Fibroblast of peridontal ligament (primary cell): ENCODE measurements at regions not wholly inside any gene's neighbourhood (a gene's known extent, or its start where the extent isn't known, plus 50 kb on each side); places are given as distances from the start of the nearest gene placed in this dataset.

ENCODE experiments used
- DNase-seq: peaks from one replicate; pipeline ENCODE4 v3.0.0-alpha.2; 2010; ENCODE audit errors: extremely low read depth

DNA sequence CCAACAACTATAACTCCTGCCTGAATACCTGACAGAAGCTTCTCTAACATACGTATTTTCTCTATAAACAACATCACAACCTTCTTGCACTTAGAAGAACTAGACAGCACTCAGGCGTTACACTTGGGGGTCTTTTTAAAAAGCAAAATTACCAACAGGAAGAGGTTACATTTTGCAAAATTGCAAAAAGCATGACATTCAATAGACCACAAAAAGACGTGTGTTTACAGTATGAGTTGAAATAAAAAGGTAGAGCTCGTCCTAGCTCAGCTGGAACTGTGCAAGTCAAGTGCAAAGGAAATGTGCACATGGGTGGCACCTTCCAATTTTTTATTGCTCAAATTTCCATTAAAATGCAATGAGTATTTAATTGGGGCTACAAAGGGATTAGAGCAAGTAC lies 375.2 kb upstream of the HSFY2 start:
- no peak for DNase-seq

- DNase-seq = no peak
These were observed 372.8 kb upstream of the HSFY2 start for GRCh38 chrY:19146296-19146695.

GRCh38 chrY:19142093-19142492 lies 368.6 kb upstream of the HSFY2 start:
- DNase-seq = no peak

DNA sequence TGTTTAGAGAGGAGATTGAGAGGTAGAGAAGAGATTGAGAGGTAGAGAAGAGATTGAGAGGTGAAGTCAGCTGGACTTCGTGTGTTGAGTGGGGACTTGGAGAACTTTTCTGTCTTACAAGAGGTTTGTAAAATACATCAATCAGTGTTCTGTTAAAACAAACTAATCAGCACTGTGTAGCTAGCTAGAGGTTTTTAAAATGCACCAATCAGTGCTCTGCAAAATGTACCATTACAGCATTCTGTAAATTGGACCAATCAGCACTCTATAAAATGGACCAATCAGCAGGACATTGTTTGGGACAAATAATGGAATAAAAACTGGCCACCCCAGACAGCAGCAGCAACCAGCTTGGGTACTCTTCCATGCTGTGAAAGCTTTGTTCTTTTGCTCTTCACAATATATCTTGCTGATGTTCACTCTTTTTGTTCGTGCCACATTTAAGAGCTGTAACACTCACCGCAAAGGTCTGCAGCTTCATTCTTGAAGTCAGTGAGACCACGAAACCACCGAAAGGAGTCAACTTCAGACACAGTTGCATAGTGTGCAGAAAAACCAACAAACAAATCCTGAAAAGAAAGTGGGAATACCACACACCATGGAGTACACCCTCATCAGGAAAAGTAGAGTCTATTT lies 366.9 kb upstream of the HSFY2 start:
- DNase-seq = no peak

- no peak for DNase-seq
These were observed 360.9 kb upstream of the HSFY2 start for GRCh38 chrY:19134426-19134825.

GRCh38 chrY:19130569-19131358 lies 357.2 kb upstream of the HSFY2 start:
- DNase-seq = no peak

GRCh38 chrY:19126889-19127288 lies 353.4 kb upstream of the HSFY2 start:
- no peak for DNase-seq

- no peak for DNase-seq
These were observed 351.1 kb upstream of the HSFY2 start for GRCh38 chrY:19124609-19125008.

GRCh38 chrY:19122450-19122849 lies 348.9 kb upstream of the HSFY2 start:
- DNase-seq = no peak

DNA sequence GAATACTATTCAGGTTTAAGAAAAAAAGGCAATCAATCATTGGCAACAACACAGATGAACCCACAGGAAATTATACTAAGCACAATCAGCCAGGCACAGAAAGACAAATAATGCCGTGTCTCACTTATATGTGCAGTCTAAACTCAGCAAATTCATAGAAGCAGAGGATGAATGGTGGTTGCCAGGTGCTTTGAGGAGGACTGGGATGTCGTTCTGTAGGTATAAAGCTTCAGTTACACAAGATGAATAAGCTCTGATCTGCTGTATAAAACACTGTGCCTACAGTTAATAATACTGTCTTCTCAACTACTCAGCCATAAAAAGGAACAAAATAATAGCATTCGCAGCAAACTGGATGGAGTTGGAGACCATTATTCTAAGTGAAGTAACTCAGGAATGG lies 324.8 kb upstream of the HSFY2 start:
- DNase-seq = no peak

- peak; percentile 12 for DNase-seq
These were observed 321.9 kb upstream of the HSFY2 start for GRCh38 chrY:19095460-19095859.

DNA sequence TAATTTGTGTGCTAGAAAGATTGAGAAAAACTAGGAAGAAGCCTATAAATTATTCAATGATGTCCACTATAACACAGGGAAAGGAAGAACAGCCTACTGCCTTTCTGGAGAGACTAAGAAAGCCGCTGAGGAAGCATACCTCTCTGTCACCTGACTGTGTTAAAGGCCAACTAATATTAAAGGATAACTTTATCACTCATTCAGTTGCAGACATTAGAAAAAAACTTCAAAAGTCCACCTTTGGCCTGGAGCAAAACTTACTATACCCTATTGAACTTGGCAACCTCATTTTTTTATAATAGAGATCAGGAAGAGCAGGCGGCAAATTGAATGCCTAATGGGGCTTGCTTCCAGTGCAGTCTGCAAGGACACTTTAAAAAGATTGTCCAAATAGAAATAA lies 309.5 kb upstream of the HSFY2 start:
- no peak for DNase-seq

GRCh38 chrY:19077698-19078113 lies 304.2 kb upstream of the HSFY2 start:
- peak; percentile 30 for DNase-seq

GRCh38 chrY:19076846-19077697 lies 303.5 kb upstream of the HSFY2 start:
- DNase-seq = peak; percentile 79

DNA sequence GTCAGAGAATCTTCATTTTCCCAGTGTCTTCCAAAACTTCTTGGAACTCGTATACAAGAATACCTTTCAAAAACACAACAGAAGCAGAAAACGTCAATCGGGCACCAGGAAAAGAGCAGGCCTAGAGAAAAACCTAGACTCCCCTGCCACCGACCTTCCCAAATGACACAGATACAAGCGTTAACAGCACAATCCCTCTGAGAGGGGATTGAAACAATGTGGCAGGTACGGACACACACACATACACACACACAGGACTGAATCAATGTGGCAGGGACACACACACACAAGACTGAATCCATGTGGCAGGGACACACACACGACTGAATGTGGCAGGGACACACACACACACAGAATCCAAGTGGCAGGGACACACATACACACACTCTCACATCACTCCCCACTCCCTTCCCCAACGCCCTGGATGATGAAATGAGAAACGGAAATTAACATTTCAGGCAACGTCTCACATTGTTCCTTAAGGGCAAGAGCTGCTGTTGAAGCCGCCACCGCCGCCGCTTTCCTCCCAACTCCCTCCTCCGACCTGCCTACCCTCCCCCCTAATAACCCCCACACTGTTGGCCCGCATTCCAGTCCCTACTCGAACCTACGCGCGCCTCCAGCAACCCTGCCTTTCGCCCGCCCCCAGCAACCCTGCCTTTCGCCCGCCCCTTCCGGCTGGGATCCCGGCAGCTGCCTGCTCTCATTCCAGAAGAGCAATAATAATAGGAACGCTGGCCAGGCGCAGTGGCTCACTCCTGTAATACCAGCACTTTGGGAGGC lies 302.1 kb upstream of the HSFY2 start:
- peak; percentile 55 for DNase-seq

DNA sequence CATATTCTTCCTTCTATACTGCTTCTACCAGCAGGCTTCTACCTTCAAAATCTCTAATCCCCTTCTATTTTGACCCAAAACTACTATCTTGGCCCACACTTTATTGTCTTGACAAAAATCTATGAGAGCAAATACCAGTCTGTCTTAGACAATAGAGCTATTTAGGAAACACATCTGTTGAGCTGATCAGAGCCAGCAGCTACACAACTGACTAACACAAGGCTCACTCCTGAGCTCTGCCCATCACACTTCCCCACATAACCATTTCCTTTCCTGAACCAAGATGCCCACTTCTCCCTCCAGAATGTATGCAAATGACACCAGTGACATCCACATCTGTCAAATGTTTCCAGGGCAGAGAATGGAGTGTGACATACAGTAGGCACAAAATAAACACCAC lies 293.9 kb upstream of the HSFY2 start:
- no peak for DNase-seq

DNA sequence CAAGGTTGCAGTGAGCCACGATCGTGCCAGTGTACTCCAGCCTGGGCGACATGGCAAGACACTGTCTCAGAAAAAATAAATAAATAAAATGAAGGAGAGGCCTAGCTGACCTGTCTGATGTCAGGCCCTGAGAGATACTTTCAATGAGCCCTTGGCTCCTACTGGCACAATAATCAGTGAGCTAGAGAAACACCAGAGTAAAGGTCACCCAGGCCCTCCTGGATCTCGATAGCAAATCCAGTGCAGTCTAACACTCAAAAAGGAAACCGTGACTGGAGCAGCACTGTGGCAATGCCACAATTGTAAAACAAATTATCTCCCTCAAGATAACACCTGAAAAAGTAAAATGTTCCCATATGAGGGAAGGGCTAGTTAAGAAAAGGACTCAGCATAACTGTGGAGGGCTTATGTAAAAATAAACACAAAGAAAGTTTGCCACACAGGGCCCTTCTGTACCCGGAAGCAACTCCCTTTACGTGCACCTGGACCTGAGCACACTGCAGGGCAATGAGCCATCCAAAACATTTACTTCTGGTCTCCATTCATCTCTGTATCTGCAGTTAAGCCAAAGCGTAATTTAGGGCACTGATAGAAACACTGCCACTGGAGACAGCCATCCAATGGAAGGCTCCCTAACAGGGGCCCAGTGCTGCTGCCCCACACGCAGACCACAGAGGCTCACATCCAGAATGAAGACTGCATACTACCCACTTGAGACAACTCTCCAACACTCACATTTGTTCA lies 293.1 kb upstream of the HSFY2 start:
- no peak for DNase-seq

GRCh38 chrY:19065119-19065518 lies 291.6 kb upstream of the HSFY2 start:
- DNase-seq = no peak

- no peak for DNase-seq
These were observed 286.2 kb upstream of the HSFY2 start for GRCh38 chrY:19059733-19060132.

- no peak for DNase-seq
These were observed 285.4 kb upstream of the HSFY2 start for GRCh38 chrY:19058831-19059370.

DNA sequence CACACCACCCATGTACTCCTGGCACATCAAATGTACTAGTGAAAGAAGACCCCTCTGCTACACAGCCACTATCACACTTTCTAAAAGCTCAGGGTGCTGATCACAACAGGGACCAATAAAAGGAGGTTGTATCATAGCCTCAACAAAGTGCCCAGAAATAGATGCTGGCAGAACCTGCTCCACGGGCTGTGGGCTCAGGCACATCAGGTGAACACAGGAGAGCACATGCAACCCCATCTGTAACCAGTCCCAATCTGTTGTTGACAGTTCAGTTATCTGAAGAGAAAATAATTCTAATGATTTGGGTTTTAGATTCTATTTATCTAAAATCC lies 282.6 kb upstream of the HSFY2 start:
- no peak for DNase-seq
